NCI-H2029 treated with DMSO at 0.1 percent for 48 hours (cell line): ENCODE measurements at regions not wholly inside any gene's neighbourhood (a gene's known extent, or its start where the extent isn't known, plus 50 kb on each side); places are given as distances from the start of the nearest gene placed in this dataset.
A peak's percentile ranks its signal among the peaks of the same experiment; 100 is the strongest.
"Not testable (repeated sequence)": the region's sequence is repeated elsewhere in the genome, so short reads cannot be mapped to it uniquely, and the experiment has no call there.

Source experiments
- DNase-seq: peaks from one replicate; lab custom pipeline; 2025; lab: John Stamatoyannopoulos, UW

DNA sequence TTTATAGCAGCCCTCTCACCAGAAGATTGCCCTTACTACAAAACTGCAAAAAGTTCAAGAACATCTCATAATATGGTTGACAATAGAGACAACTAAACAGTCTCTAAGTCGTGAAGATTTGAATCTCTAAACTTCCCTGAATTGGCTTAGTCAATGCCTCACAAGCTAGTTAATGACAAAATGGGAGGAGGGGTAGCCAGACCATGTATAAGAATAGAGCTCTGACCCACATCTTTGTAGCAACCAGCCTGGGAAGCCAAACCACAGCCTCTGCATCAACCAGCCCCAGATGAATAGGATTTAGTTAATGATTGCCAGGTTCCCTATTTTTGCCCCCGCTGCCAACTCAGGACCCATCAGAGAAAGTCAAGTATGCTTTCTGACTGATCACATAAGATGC is 1265.9 kb upstream of the PCDH10 start:
- DNase-seq: not testable (repeated sequence)

- DNase-seq: not testable (repeated sequence)
These were observed 1223.4 kb upstream of the PCDH10 start for GRCh38 chr4:131925662-131926061.

DNA sequence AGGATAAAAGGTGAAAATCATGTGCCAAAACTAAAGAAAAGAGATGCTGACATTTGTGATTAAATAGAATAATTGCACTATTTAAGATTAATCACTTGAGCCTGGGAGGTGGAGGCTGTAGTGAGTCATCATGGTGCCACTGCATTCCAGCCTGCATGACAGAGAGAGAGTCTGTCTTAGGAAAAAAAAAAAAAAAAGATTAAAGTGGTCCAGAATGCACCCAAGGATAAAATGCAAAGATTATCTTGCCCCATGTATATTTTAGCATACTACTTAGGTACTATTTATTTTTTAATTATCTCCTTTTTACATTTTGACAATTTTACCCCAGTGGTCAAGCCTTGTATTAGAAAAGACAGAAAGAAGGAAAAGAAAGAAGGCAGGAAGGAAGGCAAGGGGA is 1181.4 kb upstream of the PCDH10 start:
- DNase-seq: not testable (repeated sequence)

DNA sequence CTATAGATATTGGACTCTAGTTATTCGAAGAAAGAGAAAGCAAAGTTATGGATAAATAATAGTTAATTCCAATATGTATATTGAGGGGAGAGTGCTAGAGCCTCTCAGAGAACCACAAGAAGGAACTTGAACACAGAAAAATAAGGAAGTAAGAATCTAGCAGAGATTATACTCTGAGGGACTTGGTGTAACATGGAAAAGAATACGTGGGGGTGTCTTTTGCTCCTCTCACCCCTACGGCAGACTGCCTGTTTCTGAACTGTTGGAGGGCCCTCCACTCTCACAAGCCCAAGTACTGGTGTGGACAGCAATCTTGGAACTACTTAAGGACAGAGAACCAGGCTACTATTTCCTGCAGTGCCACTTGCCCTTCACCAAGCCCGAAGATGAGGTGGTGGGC is 1174.4 kb upstream of the PCDH10 start:
- DNase-seq: no peak

GRCh38 chr4:131975276-131976132 is 1173.6 kb upstream of the PCDH10 start:
- not testable (repeated sequence) for DNase-seq

- not testable (repeated sequence) for DNase-seq
These were observed 1172.7 kb upstream of the PCDH10 start for GRCh38 chr4:131976133-131977002.

GRCh38 chr4:131978120-131978519 is 1171.0 kb upstream of the PCDH10 start:
- no peak for DNase-seq

GRCh38 chr4:131989576-131989975 is 1159.5 kb upstream of the PCDH10 start:
- DNase-seq: no peak

DNA sequence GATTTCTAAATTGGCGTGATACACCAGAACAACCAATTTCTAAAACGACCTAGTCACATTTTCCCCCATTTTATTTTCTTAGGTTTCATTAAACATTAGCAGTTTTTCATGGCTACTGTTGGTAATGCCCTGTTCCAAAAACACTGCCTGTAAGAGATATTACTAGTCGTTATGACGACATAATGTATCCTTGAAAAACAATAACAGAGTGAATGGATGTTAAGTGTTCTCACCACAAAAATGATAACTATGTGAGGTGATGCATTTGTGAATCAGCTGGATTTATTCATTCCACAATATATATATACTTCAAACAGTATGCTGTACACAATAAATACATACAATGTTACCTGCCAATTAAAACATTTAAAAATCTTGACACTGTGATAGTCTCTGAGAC is 1147.6 kb upstream of the PCDH10 start:
- no peak for DNase-seq

DNA sequence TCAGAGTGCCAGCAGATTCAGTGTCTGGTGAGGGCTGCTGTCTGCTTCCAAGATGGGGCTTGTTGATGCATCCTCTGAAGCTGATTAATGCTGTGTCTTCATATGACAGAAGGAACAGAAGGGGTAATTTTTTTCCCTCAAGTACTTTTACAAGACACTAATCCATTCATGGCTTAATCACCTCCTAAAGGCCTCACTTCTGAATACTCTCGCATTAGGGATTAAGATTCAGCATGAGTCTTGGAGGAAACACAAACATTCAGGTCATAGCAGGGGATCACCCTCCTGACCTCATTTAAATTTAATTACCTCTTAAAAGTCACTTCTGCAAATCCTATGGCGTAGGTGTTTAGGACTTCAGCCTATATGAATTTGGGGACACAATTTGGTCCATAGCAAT is 1145.5 kb upstream of the PCDH10 start:
- DNase-seq: no peak

DNA sequence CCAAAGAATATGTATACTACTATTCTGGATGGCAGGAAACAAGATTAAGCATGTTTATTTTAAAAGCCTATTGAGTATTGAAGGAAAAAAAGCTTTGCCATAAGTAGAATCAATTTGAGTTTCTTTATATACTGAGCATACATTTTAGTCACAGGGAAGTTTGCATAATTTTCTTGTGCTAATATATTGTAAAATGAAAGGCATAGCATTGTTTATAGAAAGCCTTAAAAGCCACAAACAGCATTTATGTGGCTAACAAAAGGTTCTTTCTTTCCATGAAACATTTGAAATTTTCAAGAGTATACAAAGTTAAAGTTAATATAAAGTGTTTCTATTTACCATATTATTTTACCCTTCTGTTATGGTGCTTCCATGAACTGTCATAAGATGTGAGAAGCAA is 1133.8 kb upstream of the PCDH10 start:
- DNase-seq: no peak

DNA sequence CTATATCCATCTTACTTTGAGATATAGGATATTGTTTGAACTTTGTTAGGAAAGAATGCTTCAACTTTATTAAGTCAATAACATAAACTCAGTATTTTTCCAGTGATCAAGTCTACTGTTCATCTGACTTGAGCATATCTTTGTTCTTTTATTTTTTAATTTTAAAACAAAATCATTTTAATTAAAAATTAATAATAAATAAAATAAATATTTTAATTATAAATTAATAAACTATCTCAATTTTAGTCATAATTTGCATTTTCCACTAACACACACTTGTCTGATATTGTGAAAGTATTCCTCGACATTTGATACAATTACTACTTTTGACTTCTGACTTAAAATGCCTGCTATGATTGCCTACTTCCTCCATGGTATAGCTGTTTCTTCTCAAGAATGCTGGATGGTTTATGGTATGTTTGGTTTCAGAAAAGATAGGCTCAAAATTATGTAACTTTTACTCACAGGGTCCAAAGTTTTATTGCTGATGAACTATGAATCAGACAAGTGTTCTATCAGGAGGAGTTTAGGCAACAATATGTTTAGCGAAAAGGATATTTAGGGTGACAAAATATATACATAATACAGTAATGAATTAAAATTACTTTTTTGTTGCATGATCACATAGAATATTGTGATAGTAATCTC is 1132.3 kb upstream of the PCDH10 start:
- no peak for DNase-seq

DNA sequence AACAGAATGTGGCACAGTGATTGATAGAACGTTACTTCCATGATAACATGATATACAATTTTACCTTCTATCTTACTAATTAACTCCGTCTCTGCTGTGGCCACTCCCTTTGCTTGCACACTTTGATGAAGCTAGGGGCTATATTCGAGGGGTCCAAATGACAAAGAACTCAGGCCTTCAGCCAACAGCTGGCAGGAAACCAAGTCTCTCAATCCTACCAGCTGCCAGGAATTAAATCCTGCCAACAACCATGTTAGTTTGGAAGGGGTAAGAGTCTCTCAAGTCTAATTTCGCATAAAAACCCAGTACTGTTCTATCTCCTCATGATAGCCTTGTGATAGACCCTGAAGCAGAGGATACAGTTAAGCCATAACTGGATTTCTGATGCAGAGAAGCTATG is 1122.9 kb upstream of the PCDH10 start:
- peak; percentile 50 for DNase-seq

GRCh38 chr4:132026816-132027215 is 1122.3 kb upstream of the PCDH10 start:
- no peak for DNase-seq

DNA sequence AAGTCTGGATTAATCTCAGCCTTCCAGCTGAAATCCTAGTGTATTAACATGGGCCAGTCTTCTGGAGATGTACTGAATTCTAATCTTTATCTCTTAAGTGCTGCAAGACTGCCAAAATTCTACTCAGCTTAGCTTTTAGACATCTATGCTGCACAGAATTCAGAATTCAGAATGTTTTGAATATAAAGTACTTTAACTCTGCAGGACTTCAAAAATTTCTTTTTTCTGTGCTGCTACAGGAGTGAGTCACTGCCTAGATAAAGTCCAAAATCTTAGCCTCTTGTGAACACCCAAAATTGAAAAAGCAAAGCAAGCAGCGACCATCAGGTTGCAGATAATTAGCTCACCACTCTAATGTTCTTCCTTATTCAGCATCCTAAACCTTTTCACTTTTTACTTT is 1092.6 kb upstream of the PCDH10 start:
- no peak for DNase-seq

DNA sequence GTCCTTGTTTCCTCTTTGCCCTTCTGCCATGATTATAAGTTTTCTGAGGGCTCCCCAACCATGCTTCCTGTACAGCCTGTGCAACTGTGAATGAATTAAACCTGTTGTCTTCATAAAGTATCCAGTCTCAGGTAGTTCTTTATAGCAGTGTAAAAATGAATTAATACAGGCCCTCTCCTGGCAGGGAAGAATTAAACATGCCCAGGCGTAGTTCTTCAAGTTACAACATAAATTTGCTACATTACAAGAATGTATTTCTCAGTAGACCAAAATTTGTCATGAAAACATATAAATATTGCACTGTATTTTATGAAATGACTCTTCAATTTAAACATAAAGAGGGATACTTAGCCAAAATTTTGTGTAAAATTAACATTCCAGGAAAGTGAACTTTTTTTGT is 1089.9 kb upstream of the PCDH10 start:
- no peak for DNase-seq

- DNase-seq: no peak
These were observed 1086.4 kb upstream of the PCDH10 start for GRCh38 chr4:132062611-132063239.

DNA sequence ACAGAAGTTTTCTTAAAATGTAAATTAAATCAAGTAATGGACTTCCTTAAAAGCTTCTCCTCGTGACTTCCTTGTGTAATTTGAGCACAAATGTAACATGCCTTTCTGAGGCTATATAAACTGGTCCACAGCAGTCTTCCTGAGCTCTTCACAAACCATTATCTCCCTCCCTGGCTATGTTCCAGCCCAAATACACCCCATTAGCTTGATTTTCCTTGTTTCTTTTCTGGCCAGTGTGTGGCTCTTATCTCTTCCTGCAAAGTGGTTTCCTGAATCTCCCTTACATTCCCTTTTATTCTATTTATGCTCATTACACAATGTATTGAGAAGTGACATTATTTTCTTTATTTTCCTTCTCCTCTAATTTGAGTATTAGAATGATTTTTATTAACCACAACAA is 1085.3 kb upstream of the PCDH10 start:
- no peak for DNase-seq

DNA sequence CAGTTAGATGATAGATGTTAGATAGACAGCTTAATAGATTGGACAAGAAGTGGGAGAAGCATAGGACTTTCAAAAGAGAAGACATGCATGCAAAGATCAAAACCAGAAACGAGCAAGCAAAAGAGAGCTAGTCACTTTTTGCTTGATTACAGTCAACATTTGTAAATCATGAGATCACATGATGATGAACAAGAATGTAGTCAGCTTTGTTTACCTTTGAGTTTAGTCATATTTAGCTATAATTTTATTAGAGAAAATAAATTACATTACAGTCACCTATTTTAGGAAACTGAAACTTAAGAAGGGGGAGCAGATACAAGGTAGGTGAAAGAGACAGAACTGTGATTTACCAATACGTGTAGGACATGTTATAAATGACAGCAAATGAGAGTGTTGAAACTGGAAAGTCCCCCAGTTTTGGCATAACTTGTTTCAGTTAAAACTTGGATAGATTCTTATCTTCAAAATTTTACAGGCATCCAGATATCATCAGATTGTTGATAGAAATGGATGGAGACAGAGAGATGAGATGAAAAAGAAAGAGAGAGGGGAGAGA is 1083.1 kb upstream of the PCDH10 start:
- DNase-seq: no peak

GRCh38 chr4:132071815-132072214 is 1077.3 kb upstream of the PCDH10 start:
- no peak for DNase-seq

- no peak for DNase-seq
These were observed 1072.3 kb upstream of the PCDH10 start for GRCh38 chr4:132076829-132077228.

GRCh38 chr4:132085105-132085504 is 1064.0 kb upstream of the PCDH10 start:
- DNase-seq: no peak
